GM12892 (cell line): ENCODE measurements at regions not wholly inside any gene's neighbourhood (a gene's known extent, or its start where the extent isn't known, plus 50 kb on each side); places are given as distances from the start of the nearest gene placed in this dataset.

Experiments used
- POLR2A ChIP-seq: IDR thresholded peaks from 2 replicates; pipeline ENCODE4 v1.6.1; 2011; ENCODE audit warnings: low read depth, low read length, control low read depth
- POLR2AphosphoS5 ChIP-seq: IDR thresholded peaks from 2 replicates; pipeline ENCODE4 v1.6.1; 2011; ENCODE audit warnings: low read depth, low read length, control low read depth
- TAF1 ChIP-seq: IDR thresholded peaks from 2 replicates; pipeline ENCODE4 v1.6.1; 2011; ENCODE audit warnings: low read depth, mild to moderate bottlenecking, control low read depth, low read length, borderline replicate concordance

GRCh38 chr1:193807208-193807607 lies 620.8 kb upstream of the B3GALT2 start:
- TF ChIP-seq POLR2A = no peak
- no peak for TF ChIP-seq POLR2AphosphoS5
- no peak for TF ChIP-seq TAF1
